Left lung (tissue), 4 donors: ENCODE measurements at regions not wholly inside any gene's neighbourhood (a gene's known extent, or its start where the extent isn't known, plus 50 kb on each side); places are given as distances from the start of the nearest gene placed in this dataset.

Experiments used
- ATAC-seq: fragments of 200-7000 bp; cut with Tn5 transposase; one replicate; pipeline ENCODE4 v1.9.1; 2020; ENCODE audit warnings: moderate library complexity
- DNase-seq, 4 donors: peaks; one replicate each; pipeline ENCODE4 v3.0.0-alpha.2; 2013 to 2020
- H3K27ac ChIP-seq, 2 donors: fragments of 200-600 bp; sonication (generic) in 1 of 2; one replicate each; pipeline versions ENCODE4 v1.5.0 to v1.8.0; 2020 to 2021
- H3K27me3 ChIP-seq, 2 donors: fragments of 200-600 bp; sonication (generic) in 1 of 2; one replicate each; pipeline versions ENCODE4 v1.5.0 to v1.8.0; 2020 to 2021
- H3K36me3 ChIP-seq, 2 donors: fragments of 200-600 bp; sonication (generic) in 1 of 2; one replicate each; pipeline versions ENCODE4 v1.5.0 to v1.8.0; 2020 to 2021
- H3K4me1 ChIP-seq, 2 donors: fragments of 200-600 bp; one replicate each; pipeline ENCODE4 v1.8.0; 2021
- H3K4me3 ChIP-seq, 2 donors: fragments of 200-600 bp; sonication (generic) in 1 of 2; one replicate each; pipeline versions ENCODE4 v1.5.0 to v1.8.0; 2020 to 2021; ENCODE audit warnings: mild to moderate bottlenecking in 1 of 2
- H3K9me3 ChIP-seq, 2 donors: fragments of 200-600 bp; sonication (generic) in 1 of 2; one replicate each; pipeline versions ENCODE4 v1.5.0 to v1.8.0; 2020 to 2021
- intact Hi-C, 2 donors: fragments of 100-400 bp; cut with DNase I; formaldehyde crosslinking; loops; one replicate each; pipeline versions ENCODE4 v1.11.2 to v1.14.2; 2022
- TF ChIP-seq, protein P1 (sequence below), 2 donors: fragments of 200-600 bp; sonication (generic) in 1 of 2; IDR thresholded peaks; one replicate each; pipeline versions ENCODE4 v1.5.0 to v1.8.0; 2021; ENCODE audit warnings: antibody characterized with exemption in 2 of 2
- donor health status: DM: no; HTN: yes; CAD: no.
- donor health status: DM: no; HTN: no; CAD: no.

DNA sequence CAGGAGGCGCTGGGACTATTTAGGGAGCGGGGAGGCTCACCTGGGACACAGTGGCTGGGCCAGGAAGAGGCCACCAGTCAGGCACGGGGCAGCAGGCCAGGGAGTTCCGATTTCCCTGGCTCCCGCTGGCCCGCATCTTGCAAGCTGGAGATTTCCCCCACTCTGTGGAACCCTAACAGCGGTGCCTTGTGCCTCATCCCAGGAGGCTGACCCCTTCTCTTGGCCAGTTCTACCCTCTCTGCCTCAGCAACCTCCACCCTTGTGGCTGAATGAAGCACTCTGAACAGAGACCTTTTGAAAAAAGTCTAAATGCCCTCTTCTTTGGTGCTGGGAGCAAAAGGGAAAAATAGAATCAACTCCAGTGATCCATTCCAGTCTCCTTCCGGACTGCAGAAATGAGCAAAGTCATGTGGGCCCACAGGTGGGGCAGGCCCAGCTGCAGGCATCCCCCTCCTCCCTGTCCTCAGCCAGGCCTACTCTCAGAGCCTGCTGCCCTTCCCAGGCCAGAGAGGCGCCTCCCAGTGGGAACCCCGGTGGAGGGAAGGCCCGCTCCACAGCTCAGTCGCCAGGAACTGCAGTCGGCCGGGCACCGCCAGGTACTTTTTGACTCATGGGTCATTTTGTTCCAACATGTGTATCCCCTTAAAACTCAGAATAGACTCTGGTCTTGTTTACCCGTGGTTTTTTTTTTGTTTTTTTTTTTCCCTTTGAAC lies 155.5 kb downstream of the ZNF248 start:
- H3K27me3 ChIP-seq, result no peaks in the 10 kb centered on the region
- peak in 1 of 4 donors; percentile 61 for DNase-seq
- no peaks in the 10 kb centered on the region for H3K4me1 ChIP-seq
- peaks cover 0 to 44% of the 10 kb centered on the region in 2 donors for H3K9me3 ChIP-seq
- TF ChIP-seq, protein P1, sequence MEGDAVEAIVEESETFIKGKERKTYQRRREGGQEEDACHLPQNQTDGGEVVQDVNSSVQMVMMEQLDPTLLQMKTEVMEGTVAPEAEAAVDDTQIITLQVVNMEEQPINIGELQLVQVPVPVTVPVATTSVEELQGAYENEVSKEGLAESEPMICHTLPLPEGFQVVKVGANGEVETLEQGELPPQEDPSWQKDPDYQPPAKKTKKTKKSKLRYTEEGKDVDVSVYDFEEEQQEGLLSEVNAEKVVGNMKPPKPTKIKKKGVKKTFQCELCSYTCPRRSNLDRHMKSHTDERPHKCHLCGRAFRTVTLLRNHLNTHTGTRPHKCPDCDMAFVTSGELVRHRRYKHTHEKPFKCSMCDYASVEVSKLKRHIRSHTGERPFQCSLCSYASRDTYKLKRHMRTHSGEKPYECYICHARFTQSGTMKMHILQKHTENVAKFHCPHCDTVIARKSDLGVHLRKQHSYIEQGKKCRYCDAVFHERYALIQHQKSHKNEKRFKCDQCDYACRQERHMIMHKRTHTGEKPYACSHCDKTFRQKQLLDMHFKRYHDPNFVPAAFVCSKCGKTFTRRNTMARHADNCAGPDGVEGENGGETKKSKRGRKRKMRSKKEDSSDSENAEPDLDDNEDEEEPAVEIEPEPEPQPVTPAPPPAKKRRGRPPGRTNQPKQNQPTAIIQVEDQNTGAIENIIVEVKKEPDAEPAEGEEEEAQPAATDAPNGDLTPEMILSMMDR (IDR thresholded peaks at IDR 0.05), result no peak
- H3K4me3 ChIP-seq, result no peak overlapping the region
- ATAC-seq, result no peak
- H3K36me3 ChIP-seq, result no peaks in the 10 kb centered on the region
- intact Hi-C loops, result no loop called here
- H3K27ac ChIP-seq, result no peak overlapping the region

DNA sequence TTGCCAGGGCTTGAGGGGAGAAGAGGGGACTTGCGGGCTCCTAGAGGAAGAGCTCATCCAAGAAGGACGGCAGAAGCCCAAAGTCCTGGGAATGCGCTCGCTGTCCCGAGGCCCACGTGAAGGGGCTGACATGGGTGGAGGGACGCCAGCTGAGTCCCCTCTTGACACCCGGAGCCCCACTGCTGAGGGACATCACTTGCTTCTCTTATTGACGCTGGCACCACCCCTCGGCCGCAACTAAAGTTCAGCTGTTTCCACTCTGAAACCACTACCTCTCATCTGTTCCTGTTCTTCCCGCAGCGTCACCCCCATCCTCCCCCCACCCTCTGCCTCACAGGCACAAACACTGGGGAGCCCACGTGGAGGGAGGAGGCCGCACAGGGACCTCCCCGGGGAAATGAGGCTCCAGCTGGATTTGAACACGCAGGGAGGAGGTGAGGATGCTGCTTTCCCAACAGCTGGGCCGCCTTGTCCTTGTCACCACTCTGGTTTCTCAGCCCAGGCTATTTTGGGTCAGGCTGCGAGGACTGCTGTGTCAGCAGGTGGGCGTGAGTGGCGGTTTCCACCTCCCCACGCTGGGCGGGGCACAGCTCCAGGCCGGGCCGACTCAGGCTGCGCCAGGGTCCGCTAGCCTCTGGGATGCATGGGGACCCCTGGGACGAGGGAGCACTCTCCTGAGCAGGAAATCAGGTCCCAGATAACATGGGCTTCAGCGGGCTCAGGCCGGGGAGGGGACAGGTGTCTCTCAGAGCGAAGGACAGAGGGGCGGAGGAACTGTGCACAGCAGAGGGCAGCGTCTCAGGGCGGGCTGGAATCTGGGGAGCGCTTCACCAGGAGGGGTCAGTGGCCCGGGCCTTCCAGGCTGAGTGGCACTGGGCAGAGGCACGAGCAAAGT lies 156.3 kb downstream of the ZNF248 start:
- DNase-seq (peak in 1 of 4 donors; percentile 65), ATAC-seq (no peak)
- Histone ChIP-seq H3K9me3 (peaks cover 0 to 44% of the 10 kb centered on the region in 2 donors), H3K4me1 (no peaks in the 10 kb centered on the region), H3K36me3 (no peaks in the 10 kb centered on the region), H3K27ac (no peak overlapping the region), H3K4me3 (no peak overlapping the region), H3K27me3 (no peaks in the 10 kb centered on the region)
- TF ChIP-seq, protein P1 (IDR thresholded peaks at IDR 0.05), result no peak
- intact Hi-C loops, result no loop called here

DNA sequence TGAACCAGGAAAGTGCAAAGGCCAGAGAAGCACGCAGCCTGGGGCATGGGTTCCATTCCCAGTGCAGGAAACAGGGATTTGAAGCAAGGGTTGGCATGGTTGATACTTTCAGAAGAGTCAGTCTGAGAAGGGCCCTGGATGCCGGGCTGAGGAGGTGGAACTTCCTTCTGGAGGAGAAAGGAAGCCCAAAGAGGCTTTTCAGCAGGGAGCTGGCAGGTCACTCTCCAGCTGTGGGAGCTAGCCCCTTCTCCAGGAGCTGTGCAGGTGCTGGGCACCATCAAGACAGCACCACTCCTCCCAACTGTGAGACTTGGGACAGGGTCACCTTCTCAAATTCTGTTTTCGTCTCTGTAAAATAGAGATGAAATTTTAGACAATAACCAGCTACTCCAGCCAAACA lies 169.8 kb downstream of the ZNF248 start:
- TF ChIP-seq, protein P1 (IDR thresholded peaks at IDR 0.05), result no peak
- H3K27ac ChIP-seq, result no peak overlapping the region
- no peaks in the 10 kb centered on the region for H3K36me3 ChIP-seq
- ATAC-seq, result no peak
- no peaks in the 10 kb centered on the region for H3K27me3 ChIP-seq
- DNase-seq, result no peak
- intact Hi-C loops, result no loop called here
- peaks cover 0 to 73% of the 10 kb centered on the region in 2 donors for H3K9me3 ChIP-seq
- no peaks in the 10 kb centered on the region for H3K4me1 ChIP-seq
- no peak overlapping the region for H3K4me3 ChIP-seq

DNA sequence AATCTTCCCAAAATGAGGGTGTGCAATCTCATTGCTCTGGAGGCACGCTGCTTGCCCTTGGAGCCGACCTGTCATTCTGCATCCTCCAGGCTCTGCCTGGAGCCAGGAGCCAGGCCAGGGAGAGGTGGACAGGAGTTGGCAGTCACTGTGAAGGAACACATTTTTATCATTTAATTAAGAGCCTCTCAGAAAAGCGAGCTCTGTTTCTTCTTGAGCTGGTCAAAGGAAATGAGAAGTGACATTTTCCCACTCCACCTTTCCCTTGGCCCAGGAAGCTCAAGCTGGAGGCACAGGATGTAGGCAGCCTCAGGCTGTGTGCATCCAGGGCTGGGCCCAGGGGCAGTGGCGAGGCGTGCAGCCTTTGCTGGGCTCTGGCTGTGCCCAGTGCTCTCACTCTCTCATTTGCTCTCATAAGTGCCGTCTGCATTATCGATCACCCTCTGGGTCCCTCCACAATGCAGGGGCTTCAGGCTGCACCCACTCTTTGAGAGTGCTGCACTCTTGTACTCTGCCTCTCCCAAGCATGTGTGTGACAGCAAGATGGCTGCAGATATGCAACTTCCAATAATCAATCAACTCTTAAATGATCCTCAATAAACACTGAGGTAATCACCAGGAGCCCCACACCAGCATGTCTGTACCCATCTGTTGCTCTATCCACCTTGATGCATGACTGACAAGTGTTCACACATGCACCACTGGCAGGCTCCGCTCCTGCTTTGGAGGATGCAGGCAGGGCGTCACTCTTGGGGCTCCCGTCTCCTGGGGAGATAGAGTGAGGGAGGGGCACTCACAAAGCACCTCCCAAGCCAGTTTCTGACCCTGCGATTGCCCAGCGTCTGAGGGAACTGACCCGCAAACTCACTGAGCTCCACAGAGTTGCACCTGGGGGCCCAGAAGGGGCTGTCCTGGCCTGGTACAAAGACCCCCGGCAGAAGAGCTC lies 171.4 kb downstream of the ZNF248 start:
- H3K4me1 ChIP-seq, result no peaks in the 10 kb centered on the region
- H3K36me3 ChIP-seq, result no peaks in the 10 kb centered on the region
- peaks cover 0 to 77% of the 10 kb centered on the region in 2 donors for H3K9me3 ChIP-seq
- DNase-seq (no peak), ATAC-seq (no peak)
- no peak overlapping the region for H3K4me3 ChIP-seq
- intact Hi-C loops, result no loop called here
- TF ChIP-seq, protein P1 (IDR thresholded peaks at IDR 0.05), result no peak
- no peaks in the 10 kb centered on the region for H3K27me3 ChIP-seq
- H3K27ac ChIP-seq, result no peak overlapping the region
